GOT3 (cell line): ENCODE measurements at regions not wholly inside any gene's neighbourhood (a gene's known extent, or its start where the extent isn't known, plus 50 kb on each side); places are given as distances from the start of the nearest gene placed in this dataset.

Source experiments
- DNase-seq: peaks from one replicate; lab custom pipeline; 2025; ENCODE audit warnings: mixed read lengths; lab: John Stamatoyannopoulos, UW

DNA sequence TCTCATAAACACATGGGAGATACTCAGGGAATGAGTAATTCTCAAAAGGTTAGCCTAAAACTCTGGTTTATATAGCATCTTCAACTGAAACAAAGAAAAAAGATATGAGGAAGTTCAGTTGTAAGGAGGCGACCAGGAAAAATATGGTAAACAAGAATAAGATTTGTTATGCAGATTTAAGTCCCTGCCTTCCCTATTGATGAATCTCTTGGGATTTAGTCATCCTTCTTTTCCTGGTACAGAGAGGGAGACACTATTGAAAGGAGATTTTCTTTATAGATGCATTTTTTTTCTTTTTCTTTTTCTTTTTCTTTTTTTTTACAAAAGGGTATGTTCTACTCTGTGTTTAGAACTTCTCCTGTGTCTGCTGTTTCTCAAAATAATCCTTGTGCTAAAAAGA, 557.5 kb downstream of the DNAJB9 start:
- DNase-seq = no peak

DNA sequence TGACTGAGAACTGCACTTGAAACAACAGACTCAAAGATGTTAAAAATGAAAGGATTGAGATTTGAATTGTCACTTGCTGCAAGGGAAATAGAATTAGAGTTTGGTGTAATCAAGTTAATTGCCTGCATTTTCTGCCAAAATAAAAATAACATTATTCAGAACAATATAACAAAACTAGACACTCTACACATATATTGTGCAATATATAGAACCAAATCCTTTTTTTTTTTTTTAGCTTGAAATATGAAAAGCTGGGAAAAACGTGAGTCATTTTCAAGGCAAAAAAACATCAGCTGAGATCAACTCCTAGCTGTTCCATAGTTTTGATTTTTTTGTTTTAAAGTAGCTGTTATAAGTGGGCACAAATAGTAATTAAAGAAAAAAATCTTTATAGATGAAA, 561.5 kb downstream of the DNAJB9 start:
- DNase-seq = no peak

DNA sequence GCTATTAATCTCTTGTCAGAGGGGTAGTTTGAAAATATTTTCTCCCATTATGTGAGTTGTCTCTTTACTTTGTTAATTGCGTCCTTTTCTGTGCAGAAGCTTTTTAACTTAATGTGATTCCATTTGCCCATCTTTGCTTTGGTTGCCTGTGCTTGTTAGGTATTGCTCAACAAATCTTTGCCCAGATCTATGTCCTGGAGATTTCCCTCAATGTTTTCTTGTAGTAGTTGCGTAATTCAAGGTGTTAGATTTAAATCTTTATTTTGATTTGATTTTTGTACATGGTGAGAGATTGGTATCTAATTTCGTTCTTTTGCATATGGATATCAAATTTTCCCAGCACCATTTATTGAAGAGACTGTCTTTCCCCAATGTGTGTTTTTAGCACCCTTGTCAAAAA, 567.2 kb downstream of the DNAJB9 start:
- no peak for DNase-seq

DNA sequence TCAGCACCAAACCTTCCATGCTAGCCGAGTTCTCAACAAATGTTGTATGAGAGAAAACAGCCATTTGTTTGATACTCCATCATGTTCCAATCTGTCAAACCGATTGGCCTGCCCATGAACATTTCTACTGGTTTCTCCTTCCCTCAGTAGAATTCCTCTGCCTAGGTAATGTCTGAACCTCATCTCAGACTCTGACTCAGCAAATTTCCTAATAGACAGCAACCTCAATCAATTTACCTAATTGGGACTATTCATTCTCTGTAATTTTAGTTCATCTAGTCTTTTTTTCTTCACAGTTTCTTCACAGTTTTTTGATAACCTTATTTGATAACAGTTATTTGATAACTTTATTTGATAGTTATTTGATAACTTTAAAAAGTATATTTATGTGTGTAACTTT, 585.1 kb downstream of the DNAJB9 start:
- no peak for DNase-seq

DNA sequence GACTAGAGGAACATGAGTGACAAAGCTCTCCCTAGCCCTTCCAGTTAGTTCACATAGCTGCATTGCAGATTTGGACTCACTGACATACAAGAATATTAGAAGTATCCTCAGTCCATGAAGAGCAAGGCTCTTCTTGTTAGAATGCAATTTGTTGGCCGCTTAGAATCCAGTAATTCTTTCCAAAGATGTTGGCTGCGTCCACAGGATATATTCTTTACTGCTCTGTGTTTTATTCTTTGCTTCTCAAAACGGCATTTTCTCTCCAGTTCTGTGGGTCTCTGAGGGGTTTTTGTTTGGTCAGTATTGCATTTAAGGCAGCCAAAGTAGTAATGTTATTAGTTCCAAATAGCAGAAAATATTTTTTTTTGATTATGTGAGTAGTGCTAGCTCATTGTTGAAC, 588.6 kb downstream of the DNAJB9 start:
- no peak for DNase-seq

DNA sequence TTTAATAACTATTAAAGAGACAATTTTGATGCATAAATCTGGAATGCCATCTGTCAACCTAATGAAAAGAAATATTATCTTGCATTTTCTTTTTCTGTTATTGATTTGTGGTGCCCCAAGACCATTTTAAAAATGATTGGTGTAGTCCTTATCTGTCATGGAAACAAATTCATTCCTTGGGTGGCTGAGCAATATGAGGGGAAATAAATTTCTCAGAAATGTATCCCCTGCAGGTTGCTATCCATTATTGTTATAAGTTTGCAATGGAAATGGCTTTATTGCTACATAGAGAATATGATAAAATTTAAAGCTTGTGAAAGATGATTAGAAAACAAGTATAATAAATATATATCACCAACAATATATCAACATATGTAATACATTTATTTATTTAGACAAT, 607.0 kb downstream of the DNAJB9 start:
- no peak for DNase-seq

DNA sequence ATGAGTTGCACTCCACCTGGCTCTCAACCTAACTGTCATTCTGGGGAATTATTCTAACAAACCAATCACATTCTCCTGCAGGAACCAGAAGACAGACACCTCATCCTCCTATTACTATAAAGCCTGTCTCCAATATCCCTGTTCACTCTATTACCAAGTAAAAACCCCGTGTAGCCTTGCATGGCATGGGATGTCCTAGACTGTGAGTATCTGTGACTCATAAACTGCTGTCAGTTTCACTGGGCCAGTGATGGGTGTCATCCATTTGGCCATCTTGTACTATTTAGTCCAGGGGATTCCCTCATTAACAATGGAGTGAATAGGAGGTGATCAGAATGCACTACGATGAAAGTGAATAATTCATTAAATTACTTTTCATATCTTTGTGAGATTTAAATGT, 608.7 kb downstream of the DNAJB9 start:
- no peak for DNase-seq

DNA sequence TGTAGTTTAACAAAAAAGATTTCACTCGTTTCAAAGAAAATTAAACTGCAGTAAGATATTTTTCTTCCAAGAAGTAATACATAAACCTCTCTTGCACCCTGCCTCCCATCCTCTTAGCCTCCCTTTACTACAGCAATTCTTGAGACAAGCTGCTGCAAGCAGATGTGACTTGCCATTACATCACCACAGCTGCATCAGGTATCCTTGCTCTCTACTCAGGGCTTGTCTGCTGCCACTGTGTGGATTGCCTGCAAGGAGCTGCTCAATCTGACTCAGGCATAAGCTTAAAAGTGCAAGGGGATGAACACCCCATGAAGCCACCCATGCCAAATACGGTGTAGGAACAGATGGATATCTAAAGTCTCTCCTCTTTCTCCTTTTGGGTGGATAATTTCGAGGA, 609.9 kb downstream of the DNAJB9 start:
- DNase-seq = no peak

DNA sequence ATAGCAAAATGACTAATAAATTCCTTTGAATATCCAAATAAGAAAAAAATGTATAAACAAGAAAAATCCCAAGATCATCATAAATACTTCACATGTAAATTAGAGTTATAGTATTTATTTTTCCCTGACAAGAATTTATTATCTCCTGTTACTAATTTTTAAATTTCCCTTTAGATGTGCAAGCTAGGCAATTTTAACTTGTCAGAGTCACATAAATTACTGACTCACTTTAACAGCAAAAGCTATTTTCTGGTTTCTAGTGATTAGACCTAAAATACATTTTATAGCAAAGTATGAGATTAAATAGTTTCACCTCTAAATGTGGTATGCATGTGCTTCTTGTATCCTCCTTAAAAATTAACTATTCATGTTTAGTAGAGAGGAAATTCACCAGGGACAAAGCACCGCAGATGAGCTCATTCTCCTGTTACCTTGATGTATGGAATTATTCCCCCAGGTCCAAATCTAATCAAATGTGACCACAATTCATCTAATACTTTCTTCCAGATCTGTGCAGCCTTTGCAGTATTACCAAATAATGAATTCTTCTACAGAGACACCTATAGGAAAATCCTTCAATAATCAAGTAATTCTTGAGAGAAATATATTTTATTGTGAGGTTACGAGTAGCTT, 621.2 kb downstream of the DNAJB9 start:
- DNase-seq = no peak

DNA sequence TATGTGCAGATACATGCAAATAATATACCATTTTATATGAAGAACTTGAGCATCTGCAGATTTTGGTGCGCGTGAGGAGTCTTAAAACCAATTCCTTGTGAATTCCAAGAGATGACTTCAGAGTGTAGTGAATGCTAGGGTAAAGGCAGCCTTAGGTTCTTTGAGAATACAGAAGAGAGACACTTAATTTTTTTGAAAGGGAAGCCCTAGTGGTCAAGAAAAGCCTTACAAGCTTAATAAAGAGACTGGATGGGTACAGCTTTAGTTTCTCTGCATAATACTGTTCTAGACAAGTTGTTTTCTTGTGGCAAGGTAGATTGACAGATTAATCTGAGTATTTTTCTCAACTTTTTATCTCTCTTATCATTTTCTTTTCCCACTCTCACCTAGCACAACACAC, 636.5 kb downstream of the DNAJB9 start:
- no peak for DNase-seq

DNA sequence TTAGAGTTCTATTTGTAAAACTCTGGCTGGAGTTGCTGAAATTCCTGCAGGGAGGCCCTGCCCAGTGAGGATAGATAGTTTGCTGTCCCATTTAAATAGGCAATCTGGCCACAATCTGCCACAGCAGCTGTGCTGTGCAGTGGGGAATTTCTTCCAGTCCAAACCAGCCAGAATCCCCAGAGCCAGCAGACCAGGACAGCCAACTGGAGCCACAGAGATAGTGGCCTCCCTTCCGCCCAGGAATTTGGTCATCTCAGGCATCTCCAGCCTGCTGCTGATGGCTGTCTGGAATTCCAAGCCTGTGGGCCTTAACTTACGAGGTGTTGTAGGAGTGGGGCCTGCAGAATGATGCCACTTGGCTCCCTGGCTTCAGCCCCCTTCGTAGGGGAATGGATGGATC, 643.4 kb downstream of the DNAJB9 start:
- no peak for DNase-seq

DNA sequence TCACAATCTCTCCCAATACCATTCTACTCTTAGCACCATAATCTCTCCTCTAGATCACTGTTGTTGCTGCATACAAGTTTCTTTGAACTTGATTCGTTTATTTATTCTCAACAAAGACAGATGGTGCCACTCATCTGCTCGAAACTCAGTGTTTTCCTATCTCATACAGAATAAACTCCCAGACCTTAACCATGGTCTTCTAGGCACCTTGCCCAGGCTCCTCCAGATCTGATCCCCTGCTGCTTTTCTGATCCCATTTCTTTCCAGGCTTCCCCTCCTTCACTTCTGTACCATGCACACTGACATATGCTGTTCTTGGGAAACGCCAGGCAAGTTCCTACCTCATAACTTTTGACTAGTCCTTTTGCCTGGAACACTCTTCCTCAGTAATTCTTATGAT, 645.7 kb downstream of the DNAJB9 start:
- DNase-seq = no peak

DNA sequence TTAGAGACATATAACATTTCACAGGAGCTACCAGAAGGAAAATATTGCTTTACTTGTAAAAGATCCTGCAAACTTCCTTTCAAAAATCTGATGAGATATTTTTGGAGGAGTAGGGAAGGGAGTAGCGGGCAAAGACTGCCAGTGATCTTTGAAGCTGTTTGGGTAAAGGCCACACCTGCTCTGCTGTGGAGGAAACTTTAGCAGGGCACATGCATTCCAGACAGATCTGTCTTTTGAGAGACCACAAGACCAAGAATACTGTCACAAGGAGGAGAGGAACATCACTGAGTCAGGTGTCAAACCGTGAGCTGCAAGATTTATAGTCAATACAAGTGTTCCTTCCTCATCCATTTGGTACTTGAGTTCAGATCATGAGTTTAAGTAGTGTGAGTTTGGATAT, 654.4 kb downstream of the DNAJB9 start:
- no peak for DNase-seq

DNA sequence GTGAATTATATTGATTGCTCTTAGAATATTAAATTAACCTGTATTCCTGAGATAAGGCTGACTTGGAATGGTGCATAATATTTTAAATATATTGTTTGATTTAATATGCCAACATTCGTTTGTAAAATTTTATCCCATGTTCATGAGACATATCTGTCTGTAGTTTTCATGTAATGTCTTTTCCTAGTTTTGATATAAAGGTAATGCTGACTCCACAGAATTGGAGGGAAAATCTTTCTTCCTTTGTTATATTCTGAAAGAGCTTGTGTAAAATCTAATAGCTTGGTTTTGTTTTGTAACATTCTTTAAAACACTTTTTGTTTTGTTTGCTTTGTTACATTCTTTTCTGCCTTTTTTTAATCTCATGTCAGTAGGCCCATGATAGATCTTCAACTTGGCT, 657.0 kb downstream of the DNAJB9 start:
- no peak for DNase-seq

DNA sequence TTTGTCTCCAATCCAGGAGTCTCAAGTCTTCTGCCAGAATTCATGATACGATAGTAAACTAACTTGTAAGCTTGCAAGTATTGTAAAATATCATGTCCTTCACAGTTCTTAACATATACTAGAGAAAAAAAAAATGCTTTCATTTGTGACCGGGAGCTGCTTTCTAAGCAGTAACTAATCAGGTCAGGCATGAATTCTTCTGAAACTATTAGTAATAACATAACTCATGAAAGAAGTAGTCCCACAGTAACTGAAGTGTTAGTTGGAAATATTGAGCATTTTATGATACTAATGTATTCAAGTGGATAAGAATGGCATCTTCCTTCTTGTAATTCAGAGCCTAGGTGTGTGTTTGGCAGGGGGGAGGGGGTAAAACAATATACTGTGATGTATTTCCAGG, 665.6 kb downstream of the DNAJB9 start:
- DNase-seq = no peak

DNA sequence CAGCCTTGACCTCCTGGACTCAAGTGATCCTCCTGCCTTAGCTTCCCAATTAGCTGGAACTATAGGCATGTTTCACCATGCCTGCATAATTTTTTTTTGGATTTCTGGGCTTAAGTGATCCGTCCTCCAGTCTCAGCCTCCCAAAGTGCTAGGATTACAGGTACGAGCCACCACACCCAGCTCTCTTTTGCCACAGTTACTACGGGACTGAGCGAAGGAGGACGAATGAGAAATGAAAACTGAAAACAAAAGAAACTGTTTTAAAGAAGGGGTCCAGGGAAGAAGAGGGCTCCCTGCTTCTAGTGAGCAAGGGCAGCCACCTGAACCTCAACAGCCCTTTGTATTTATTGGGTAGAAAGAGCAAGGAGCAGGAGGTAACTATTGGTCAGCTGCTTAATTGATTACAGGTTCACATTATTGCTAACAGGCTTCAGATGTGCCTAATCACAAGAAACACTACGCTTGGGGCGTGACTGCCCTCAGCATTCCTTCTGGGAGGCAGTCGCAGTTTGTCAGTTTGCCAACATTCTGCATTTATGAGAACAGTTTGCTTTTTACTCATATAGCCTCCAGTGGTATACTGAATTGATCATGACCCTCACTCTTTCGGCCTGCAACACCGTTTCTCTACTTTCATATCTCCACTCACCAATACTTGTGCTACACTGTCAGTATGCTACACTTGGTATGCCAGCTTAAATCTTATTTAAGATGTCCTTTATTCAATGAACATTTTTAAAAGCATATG, 676.8 kb downstream of the DNAJB9 start:
- no peak for DNase-seq

DNA sequence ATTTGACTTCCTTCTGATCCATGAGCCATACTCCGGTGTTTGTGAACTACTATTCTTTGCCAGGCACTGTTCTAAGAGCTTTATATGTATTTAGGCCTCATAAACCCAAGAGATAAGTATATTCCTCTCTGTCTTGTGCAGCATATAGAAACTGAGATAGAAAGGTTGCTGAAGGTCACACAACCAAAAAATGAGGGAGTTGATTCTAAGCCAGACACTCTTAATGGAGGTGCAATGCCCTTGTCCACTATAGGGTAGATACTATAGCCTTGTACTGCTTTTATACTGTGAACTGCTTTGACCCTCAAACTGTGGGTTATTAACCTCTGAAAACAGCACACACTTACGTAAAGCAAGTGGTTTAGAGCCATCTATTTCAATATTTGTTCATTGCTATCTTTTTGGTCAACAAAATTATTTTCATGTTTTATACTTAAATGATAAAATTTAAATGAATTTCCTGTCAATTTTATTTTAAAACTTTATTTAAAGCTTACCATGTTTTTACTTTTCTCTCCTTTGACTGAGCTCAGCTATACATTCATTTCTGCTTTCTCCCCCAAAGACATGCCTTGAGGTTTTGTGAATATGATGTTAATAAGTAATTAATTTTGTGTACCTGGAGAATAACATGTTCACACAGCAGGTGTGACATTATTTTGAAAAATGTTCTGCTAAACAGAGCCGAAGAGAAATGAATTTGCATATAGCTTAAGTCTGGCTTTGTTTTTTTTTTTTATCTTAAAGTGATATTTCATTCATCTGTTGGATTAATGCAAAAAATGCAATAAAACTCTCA, 687.3 kb downstream of the DNAJB9 start:
- no peak for DNase-seq

DNA sequence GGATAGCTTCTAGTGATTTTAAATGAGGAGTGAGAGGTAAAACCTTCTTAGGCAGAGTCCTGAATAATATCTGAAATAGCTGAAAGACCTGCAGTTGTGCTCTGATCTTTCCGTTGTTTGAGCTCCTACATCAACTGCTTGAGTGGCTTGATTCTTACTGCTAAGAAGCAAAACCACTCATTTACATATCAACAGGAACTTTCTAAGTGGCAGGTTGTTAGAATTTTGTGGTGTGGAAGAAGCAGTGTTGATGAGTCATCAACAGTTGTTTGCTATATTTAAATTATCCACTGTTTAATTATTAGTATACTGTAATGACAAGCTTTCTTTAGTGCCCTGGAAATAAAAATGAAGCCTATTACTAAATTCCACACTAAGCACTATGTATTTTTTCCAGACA, 689.5 kb downstream of the DNAJB9 start:
- no peak for DNase-seq

DNA sequence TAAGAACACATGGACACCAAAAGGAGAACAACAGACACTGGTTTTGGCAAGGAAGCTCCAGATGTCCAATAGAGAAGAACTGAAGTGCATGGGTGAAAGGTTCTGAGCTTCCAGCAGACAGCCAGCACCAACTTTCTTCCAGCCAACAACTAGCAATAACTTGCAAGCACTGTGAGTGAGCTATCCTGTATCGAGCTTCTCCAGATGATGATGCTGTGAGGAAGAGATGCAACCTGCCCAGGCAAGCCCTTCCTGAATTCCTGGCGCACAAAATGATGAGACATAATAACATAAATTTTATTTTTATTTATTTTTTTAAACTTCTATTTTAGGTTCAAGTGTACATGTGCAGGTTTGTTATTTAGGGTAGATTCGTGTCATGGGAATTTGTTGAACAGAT, 692.1 kb downstream of the DNAJB9 start:
- no peak for DNase-seq

DNA sequence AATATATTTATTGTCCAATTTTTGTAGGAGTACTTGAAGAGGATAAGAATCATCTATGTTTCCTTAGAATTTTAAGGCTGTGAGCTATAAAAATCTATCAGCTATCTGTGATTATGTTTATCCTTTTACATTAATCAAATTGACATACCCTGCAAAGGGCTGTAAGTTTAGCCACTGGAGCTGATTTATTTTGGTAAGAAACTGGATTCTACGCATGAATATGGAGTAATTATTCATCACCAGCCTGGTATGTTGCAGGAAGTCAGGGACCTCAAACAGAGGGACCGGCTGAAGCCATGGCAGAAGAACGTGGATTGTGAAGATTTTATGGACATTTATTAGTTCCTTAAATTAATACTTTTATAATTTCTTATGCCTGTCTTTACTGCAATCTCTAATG, 696.9 kb downstream of the DNAJB9 start:
- DNase-seq = no peak

DNA sequence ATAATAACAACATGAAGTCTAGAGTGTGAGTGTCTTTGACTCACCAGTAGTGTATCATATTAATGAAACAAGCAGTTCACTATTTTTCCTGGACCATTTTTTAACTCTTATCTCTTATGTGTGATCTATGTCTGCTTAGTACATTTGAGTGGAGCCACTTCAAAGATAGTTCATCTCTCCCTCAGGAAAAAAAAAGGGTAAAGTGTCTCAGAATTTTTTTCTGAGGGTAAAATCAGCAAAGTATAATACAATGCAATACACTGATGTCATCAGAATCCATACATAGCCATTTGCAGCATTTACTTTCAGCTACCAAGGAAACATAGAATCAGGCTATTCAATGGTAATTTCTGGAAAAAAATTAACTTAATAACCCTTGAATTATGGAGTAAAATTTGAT, 706.7 kb downstream of the DNAJB9 start:
- no peak for DNase-seq

DNA sequence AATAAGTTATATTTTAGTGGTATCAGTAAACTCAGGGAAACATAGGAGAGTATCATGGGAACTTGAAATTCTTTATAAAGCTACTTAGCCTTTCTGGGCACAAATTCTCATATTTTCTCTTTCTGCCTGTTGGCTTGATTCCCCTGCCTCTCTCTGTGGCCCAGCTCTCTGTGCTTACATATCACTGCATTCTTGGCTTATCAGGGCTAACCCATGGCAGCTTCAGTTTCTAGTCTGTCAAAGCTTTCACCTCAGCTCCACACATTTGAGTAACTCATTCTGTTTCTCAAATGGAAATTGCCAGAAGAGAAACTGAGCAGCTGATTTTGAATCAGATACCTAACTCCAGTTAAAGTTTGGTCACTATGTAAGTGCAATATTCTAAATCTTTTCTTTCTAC, 713.1 kb downstream of the DNAJB9 start:
- DNase-seq = no peak

DNA sequence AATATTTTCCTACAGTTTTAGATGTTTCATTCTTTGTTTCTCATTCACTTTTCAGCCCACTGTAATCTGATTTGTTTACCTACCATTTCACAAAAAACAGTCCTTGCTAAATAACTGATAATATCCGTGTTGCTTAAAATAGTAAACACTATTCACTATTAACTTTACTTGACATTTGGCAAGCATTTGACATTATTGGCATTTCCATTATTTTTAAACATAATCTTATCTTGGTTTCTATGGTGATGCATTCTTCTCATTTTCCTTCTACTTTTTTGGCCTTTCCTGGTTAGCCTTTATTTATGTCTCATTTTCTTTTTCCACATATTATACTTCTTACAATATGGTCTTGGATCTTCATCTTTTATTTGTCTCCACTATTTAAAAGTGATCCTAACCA, 715.3 kb downstream of the DNAJB9 start:
- no peak for DNase-seq
